ENCODE measurements at regions not wholly inside any gene's neighbourhood (a gene's known extent, or its start where the extent isn't known, plus 50 kb on each side); places are given as distances from the start of the nearest gene placed in this dataset.
"Not testable (repeated sequence)": the region's sequence is repeated elsewhere in the genome, so short reads cannot be mapped to it uniquely, and the experiment has no call there.

- Mint-ChIP-seq H3K36me3 (ENCODE audit: insufficient read depth in 2 of 2) (peaks cover 2 to 3% of the 10 kb centered on the region in 2 donors), H3K9me3 (peaks cover 10 to 20% of the 10 kb centered on the region in 2 donors), H3K4me3 (no peak overlapping the region), H3K27ac (no peak overlapping the region), H3K4me1 (ENCODE audit: low read depth) (no peaks in the 10 kb centered on the region), H3K27me3 (ENCODE audit: low read depth) (no peaks in the 10 kb centered on the region)
- ATAC-seq (replicated peaks in 1 of 2) (no peak), DNase-seq (no peak)
Measured at GRCh38 chr22:34390400-34390799, 470.1 kb upstream of the LARGE1 start.

GRCh38 chr22:34395370-34395769 lies 475.1 kb upstream of the LARGE1 start:
- Mint-ChIP-seq H3K27ac (no peak overlapping the region), H3K27me3 (ENCODE audit: low read depth) (no peaks in the 10 kb centered on the region), H3K9me3 (peaks cover 10 to 12% of the 10 kb centered on the region in 2 donors), H3K4me1 (ENCODE audit: low read depth) (no peaks in the 10 kb centered on the region), H3K4me3 (no peak overlapping the region), H3K36me3 (ENCODE audit: insufficient read depth in 2 of 2) (no peaks in the 10 kb centered on the region)
- ATAC-seq (replicated peaks in 1 of 2) (no peak), DNase-seq (no peak)

GRCh38 chr22:34403667-34404066 lies 483.4 kb upstream of the LARGE1 start:
- no peak overlapping the region for H3K27ac Mint-ChIP-seq
- H3K4me3 Mint-ChIP-seq = no peak overlapping the region

GRCh38 chr22:34410111-34410510 lies 489.8 kb upstream of the LARGE1 start:
- Mint-ChIP-seq H3K4me3 (no peak overlapping the region), H3K9me3 (peaks cover 2 to 4% of the 10 kb centered on the region in 2 donors), H3K27ac (no peak overlapping the region), H3K27me3 (ENCODE audit: low read depth) (no peaks in the 10 kb centered on the region), H3K4me1 (ENCODE audit: low read depth) (no peaks in the 10 kb centered on the region), H3K36me3 (ENCODE audit: insufficient read depth in 2 of 2) (no peaks in the 10 kb centered on the region)
- no peak for ATAC-seq (replicated peaks in 1 of 2)
- DNase-seq = no peak

More at GRCh38 chr22:34403667-34404066, 483.4 kb upstream of the LARGE1 start:
- no peaks in the 10 kb centered on the region for H3K27me3 Mint-ChIP-seq (ENCODE audit: low read depth)
- ATAC-seq (replicated peaks in 1 of 2) (no peak), DNase-seq (no peak)
- H3K4me1 Mint-ChIP-seq (ENCODE audit: low read depth) = no peaks in the 10 kb centered on the region
- peaks cover 6 to 7% of the 10 kb centered on the region in 2 donors for H3K9me3 Mint-ChIP-seq
- no peaks in the 10 kb centered on the region for H3K36me3 Mint-ChIP-seq (ENCODE audit: insufficient read depth in 2 of 2)

GRCh38 chr22:34414467-34415440 lies 494.5 kb upstream of the LARGE1 start:
- Mint-ChIP-seq H3K27ac (no peak overlapping the region), H3K36me3 (ENCODE audit: insufficient read depth in 2 of 2) (no peaks in the 10 kb centered on the region), H3K4me3 (no peak overlapping the region), H3K9me3 (peaks cover 7 to 9% of the 10 kb centered on the region in 2 donors), H3K4me1 (ENCODE audit: low read depth) (no peaks in the 10 kb centered on the region), H3K27me3 (ENCODE audit: low read depth) (no peaks in the 10 kb centered on the region)
- ATAC-seq (replicated peaks in 1 of 2) = peak in 1 of 2 donors; percentile 38
- peak; percentile 50 to 57 for DNase-seq

- Mint-ChIP-seq H3K4me1 (ENCODE audit: low read depth) (no peaks in the 10 kb centered on the region), H3K9me3 (peaks cover 7 to 9% of the 10 kb centered on the region in 2 donors), H3K27me3 (ENCODE audit: low read depth) (no peaks in the 10 kb centered on the region), H3K36me3 (ENCODE audit: insufficient read depth in 2 of 2) (no peaks in the 10 kb centered on the region), H3K27ac (no peak overlapping the region), H3K4me3 (no peak overlapping the region)
- DNase-seq (no peak), ATAC-seq (replicated peaks in 1 of 2) (no peak)
Measured at GRCh38 chr22:34416022-34416860, 496.0 kb upstream of the LARGE1 start.

GRCh38 chr22:34422948-34423347 lies 502.7 kb upstream of the LARGE1 start:
- H3K9me3 Mint-ChIP-seq = peaks cover 7 to 13% of the 10 kb centered on the region in 2 donors
- H3K4me3 Mint-ChIP-seq = not testable (repeated sequence)

GRCh38 chr22:34427436-34427835 lies 507.2 kb upstream of the LARGE1 start:
- H3K27me3 Mint-ChIP-seq (ENCODE audit: low read depth) = no peaks in the 10 kb centered on the region
- peaks cover 6% of the 10 kb centered on the region for H3K4me1 Mint-ChIP-seq (ENCODE audit: low read depth)
- DNase-seq (no peak), ATAC-seq (replicated peaks in 1 of 2) (no peak)
- H3K4me3 Mint-ChIP-seq = no peak overlapping the region
- H3K9me3 Mint-ChIP-seq = peaks cover 5 to 15% of the 10 kb centered on the region in 2 donors
- H3K36me3 Mint-ChIP-seq (ENCODE audit: insufficient read depth in 2 of 2) = peaks cover 0 to 3% of the 10 kb centered on the region in 2 donors
- H3K27ac Mint-ChIP-seq = no peak overlapping the region

More at GRCh38 chr22:34422948-34423347, 502.7 kb upstream of the LARGE1 start:
- DNase-seq; H3K27ac Mint-ChIP-seq; H3K36me3 Mint-ChIP-seq (ENCODE audit: insufficient read depth in 2 of 2); H3K27me3 Mint-ChIP-seq (ENCODE audit: low read depth); ATAC-seq (replicated peaks in 1 of 2); H3K4me1 Mint-ChIP-seq (ENCODE audit: low read depth): not testable (repeated sequence)

GRCh38 chr22:34427841-34428240 lies 507.6 kb upstream of the LARGE1 start:
- Mint-ChIP-seq H3K4me1 (ENCODE audit: low read depth) (peaks cover 6% of the 10 kb centered on the region), H3K36me3 (ENCODE audit: insufficient read depth in 2 of 2) (peaks cover 0 to 3% of the 10 kb centered on the region in 2 donors), H3K4me3 (no peak overlapping the region), H3K27me3 (ENCODE audit: low read depth) (no peaks in the 10 kb centered on the region), H3K9me3 (peaks cover 5 to 15% of the 10 kb centered on the region in 2 donors), H3K27ac (no peak overlapping the region)
- ATAC-seq (replicated peaks in 1 of 2) (no peak), DNase-seq (no peak)

GRCh38 chr22:34429314-34429713 lies 509.0 kb upstream of the LARGE1 start:
- no peaks in the 10 kb centered on the region for H3K27me3 Mint-ChIP-seq (ENCODE audit: low read depth)
- ATAC-seq (replicated peaks in 1 of 2) (peak; percentile 32 to 43), DNase-seq (peak; percentile 7 to 10)

GRCh38 chr22:34430386-34430785 lies 510.1 kb upstream of the LARGE1 start:
- Mint-ChIP-seq H3K4me1 (ENCODE audit: low read depth) (peaks cover 6% of the 10 kb centered on the region), H3K4me3 (no peak overlapping the region), H3K27me3 (ENCODE audit: low read depth) (no peaks in the 10 kb centered on the region), H3K36me3 (ENCODE audit: insufficient read depth in 2 of 2) (peaks cover 0 to 3% of the 10 kb centered on the region in 2 donors), H3K27ac (no peak overlapping the region), H3K9me3 (peaks cover 5 to 13% of the 10 kb centered on the region in 2 donors)
- DNase-seq = no peak
- ATAC-seq (replicated peaks in 1 of 2) = no peak

More at GRCh38 chr22:34429314-34429713, 509.0 kb upstream of the LARGE1 start:
- peaks cover 5 to 13% of the 10 kb centered on the region in 2 donors for H3K9me3 Mint-ChIP-seq
- H3K36me3 Mint-ChIP-seq (ENCODE audit: insufficient read depth in 2 of 2) = peaks cover 0 to 3% of the 10 kb centered on the region in 2 donors
- H3K4me3 Mint-ChIP-seq = no peak overlapping the region
- H3K4me1 Mint-ChIP-seq (ENCODE audit: low read depth) = peaks cover 6% of the 10 kb centered on the region
- no peak overlapping the region for H3K27ac Mint-ChIP-seq

GRCh38 chr22:34434371-34434770 lies 514.1 kb upstream of the LARGE1 start:
- Mint-ChIP-seq H3K9me3 (peaks cover 7 to 11% of the 10 kb centered on the region in 2 donors), H3K27ac (no peak overlapping the region), H3K36me3 (ENCODE audit: insufficient read depth in 2 of 2) (peaks cover 0 to 2% of the 10 kb centered on the region in 2 donors), H3K4me3 (no peak overlapping the region), H3K27me3 (ENCODE audit: low read depth) (no peaks in the 10 kb centered on the region), H3K4me1 (ENCODE audit: low read depth) (peaks cover 4% of the 10 kb centered on the region)
- no peak for DNase-seq
- no peak for ATAC-seq (replicated peaks in 1 of 2)

GRCh38 chr22:34437140-34437539 lies 516.9 kb upstream of the LARGE1 start:
- Mint-ChIP-seq H3K4me1 (ENCODE audit: low read depth) (no peaks in the 10 kb centered on the region), H3K27ac (no peak overlapping the region), H3K9me3 (peaks cover 5 to 9% of the 10 kb centered on the region in 2 donors), H3K36me3 (ENCODE audit: insufficient read depth in 2 of 2) (peaks cover 0 to 2% of the 10 kb centered on the region in 2 donors), H3K27me3 (ENCODE audit: low read depth) (no peaks in the 10 kb centered on the region), H3K4me3 (no peak overlapping the region)
- ATAC-seq (replicated peaks in 1 of 2) (no peak), DNase-seq (no peak)
